Panc1 (cell line): ENCODE measurements at regions not wholly inside any gene's neighbourhood (a gene's known extent, or its start where the extent isn't known, plus 50 kb on each side); places are given as distances from the start of the nearest gene placed in this dataset.

Experiments
- ATAC-seq: fragments of 200-7000 bp; cut with Tn5 transposase; 2 replicates; pipeline ENCODE4 v1.9.1; 2020; ENCODE audit warnings: mild to moderate bottlenecking, moderate library complexity
- BruUV-seq: library from RNA; stranded (reverse); fragments of 400-500 nt; replicated peaks from 2 replicates; lab custom pipeline; 2021; lab: Mats Ljungman, UMichigan
- CTCF ChIA-PET: fragments of 300-600 bp; sonication (Branson Sonifier 250); formaldehyde crosslinking; loops from one replicate; lab custom pipeline; 2022; ENCODE audit warnings: antibody characterized with exemption; lab: Charles Lee
- POLR2A ChIA-PET: fragments of 300-600 bp; sonication (Branson Sonifier 250); formaldehyde crosslinking; loops from one replicate; lab custom pipeline; 2022; ENCODE audit warnings: antibody characterized with exemption; lab: Charles Lee
- DNase-seq: peaks from one replicate; pipeline ENCODE4 v3.0.0-alpha.2; 2010; ENCODE audit warnings: low read depth, low spot score
- H3K27ac ChIP-seq: 2 replicates; pipeline ENCODE4 v1.5.1; 2011; ENCODE audit warnings: mild to moderate bottlenecking, low read length, inconsistent platforms
- H3K27me3 ChIP-seq: fragments of 200-500 bp; sonication (Bioruptor generic); 2 replicates; pipeline ENCODE4 v1.6.0; 2014; ENCODE audit warnings: low read length, inconsistent platforms; ENCODE audit not compliant: control insufficient read depth, insufficient read depth
- H3K36me3 ChIP-seq: fragments of 200-500 bp; sonication (Bioruptor generic); 2 replicates; pipeline ENCODE4 v1.5.1; 2014; ENCODE audit warnings: inconsistent platforms, mild to moderate bottlenecking, low read length, moderate library complexity; ENCODE audit not compliant: control insufficient read depth, insufficient read depth
- H3K4me1 ChIP-seq: 2 replicates; pipeline ENCODE4 v1.5.1; 2011; ENCODE audit warnings: inconsistent platforms, mild to moderate bottlenecking, low read length, moderate library complexity; ENCODE audit not compliant: control insufficient read depth, insufficient read depth
- H3K4me3 ChIP-seq, 2 experiments: 2 replicates each; pipeline ENCODE4 v1.5.1; 2011 to 2012; ENCODE audit warnings: low read depth in 2 of 2, low read length in 2 of 2, mild to moderate bottlenecking in 2 of 2, inconsistent platforms in 1 of 2, moderate library complexity in 1 of 2
- H3K9me3 ChIP-seq: fragments of 200-500 bp; sonication (Bioruptor generic); 2 replicates; pipeline ENCODE4 v1.5.1; 2014; ENCODE audit warnings: low read depth, mild to moderate bottlenecking, inconsistent platforms, low read length, moderate library complexity; ENCODE audit not compliant: control insufficient read depth, insufficient read depth
- CTCF ChIP-seq: fragments of 450-650 bp; IDR thresholded peaks from 2 replicates; pipeline ENCODE4 v1.5.1; 2017; ENCODE audit warnings: mild to moderate bottlenecking
- POLR2AphosphoS5 ChIP-seq: IDR thresholded peaks from 2 replicates; pipeline ENCODE4 v1.6.1; 2012; ENCODE audit warnings: mild to moderate bottlenecking, low read depth, low read length, moderate library complexity
- SIN3A ChIP-seq: IDR thresholded peaks from 2 replicates; pipeline ENCODE4 v1.6.1; 2012; ENCODE audit warnings: low read depth, mild to moderate bottlenecking, low read length, moderate library complexity, borderline replicate concordance; ENCODE audit not compliant: insufficient read depth
- TCF7L2 ChIP-seq: IDR thresholded peaks from 2 replicates; pipeline ENCODE4 v1.6.1; 2011; ENCODE audit warnings: mild to moderate bottlenecking, low read depth, low read length, inconsistent platforms
- in situ Hi-C: cut with HindIII; loops from 2 replicates; pipeline ENCODE4 v1.10.0; 2016; ENCODE audit warnings: low sequenced_read_pairs, low pct_unique_long_range_greater_than_20kb
- intact Hi-C: fragments of 100-400 bp; cut with micrococcal nuclease; formaldehyde crosslinking; loops from one replicate; pipeline ENCODE4 v1.10.0; 2022; ENCODE audit not compliant: unreplicated experiment
- TF ChIP-seq, protein P1 (sequence below), 2 experiments: IDR thresholded peaks; 2 replicates each; pipeline ENCODE4 v1.6.1; 2011 to 2012; ENCODE audit warnings: low read depth in 2 of 2, control low read depth in 1 of 2, low read length in 1 of 2, mild to moderate bottlenecking in 1 of 2, moderate library complexity in 1 of 2; ENCODE audit not compliant: insufficient read depth in 1 of 2

- Histone ChIP-seq H3K27me3 (no peaks in the 10 kb centered on the region), H3K27ac (no peak overlapping the region), H3K4me3 (no peak overlapping the region), H3K4me1 (peaks cover 10% of the 10 kb centered on the region; the same call in 1 of the 2 replicates), H3K36me3 (no peaks in the 10 kb centered on the region), H3K9me3 (no peaks in the 10 kb centered on the region)
- intact Hi-C loops (no loop called here), in situ Hi-C loops (no loop called here)
- no TSS peak for BruUV-seq
- TF ChIP-seq TCF7L2 (no peak), SIN3A (no peak), CTCF (no peak), POLR2AphosphoS5 (no peak)
- TF ChIP-seq, protein P1, sequence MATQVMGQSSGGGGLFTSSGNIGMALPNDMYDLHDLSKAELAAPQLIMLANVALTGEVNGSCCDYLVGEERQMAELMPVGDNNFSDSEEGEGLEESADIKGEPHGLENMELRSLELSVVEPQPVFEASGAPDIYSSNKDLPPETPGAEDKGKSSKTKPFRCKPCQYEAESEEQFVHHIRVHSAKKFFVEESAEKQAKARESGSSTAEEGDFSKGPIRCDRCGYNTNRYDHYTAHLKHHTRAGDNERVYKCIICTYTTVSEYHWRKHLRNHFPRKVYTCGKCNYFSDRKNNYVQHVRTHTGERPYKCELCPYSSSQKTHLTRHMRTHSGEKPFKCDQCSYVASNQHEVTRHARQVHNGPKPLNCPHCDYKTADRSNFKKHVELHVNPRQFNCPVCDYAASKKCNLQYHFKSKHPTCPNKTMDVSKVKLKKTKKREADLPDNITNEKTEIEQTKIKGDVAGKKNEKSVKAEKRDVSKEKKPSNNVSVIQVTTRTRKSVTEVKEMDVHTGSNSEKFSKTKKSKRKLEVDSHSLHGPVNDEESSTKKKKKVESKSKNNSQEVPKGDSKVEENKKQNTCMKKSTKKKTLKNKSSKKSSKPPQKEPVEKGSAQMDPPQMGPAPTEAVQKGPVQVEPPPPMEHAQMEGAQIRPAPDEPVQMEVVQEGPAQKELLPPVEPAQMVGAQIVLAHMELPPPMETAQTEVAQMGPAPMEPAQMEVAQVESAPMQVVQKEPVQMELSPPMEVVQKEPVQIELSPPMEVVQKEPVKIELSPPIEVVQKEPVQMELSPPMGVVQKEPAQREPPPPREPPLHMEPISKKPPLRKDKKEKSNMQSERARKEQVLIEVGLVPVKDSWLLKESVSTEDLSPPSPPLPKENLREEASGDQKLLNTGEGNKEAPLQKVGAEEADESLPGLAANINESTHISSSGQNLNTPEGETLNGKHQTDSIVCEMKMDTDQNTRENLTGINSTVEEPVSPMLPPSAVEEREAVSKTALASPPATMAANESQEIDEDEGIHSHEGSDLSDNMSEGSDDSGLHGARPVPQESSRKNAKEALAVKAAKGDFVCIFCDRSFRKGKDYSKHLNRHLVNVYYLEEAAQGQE (IDR thresholded peaks at IDR 0.05; ENCODE audit: insufficient read depth in 1 of 2, low read depth in 2 of 2, low read length in 1 of 2) = no peak
- ATAC-seq = no peak
- ChIA-PET CTCF (no interaction called here), POLR2A (interaction anchor here (0.7 kb wide), 1 partner anchor 1524 kb away, joined by 9 read pairs; no protein-coding TSS in a partner anchor)
- no peak for DNase-seq
Measured at GRCh38 chr13:106095406-106095805, 440.1 kb downstream of the EFNB2 start.

DNA sequence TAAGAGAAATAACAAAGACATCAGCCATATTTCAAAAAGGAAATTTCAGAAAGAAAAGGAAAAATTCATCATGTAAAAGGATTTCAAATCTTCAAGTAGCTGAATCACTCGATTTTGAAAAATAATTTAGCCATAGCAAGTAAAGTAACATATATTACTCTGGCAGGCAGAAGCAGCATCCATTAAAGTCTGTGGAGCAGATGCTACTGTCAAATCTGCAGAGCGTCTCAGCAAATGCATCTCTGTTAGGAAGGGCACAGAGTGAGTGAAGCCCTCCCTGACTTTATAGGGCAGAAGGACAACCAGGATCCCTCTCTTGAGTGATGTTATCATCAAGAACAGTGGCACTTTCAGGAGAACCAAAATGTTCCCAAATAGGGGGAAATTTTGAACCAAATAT is 445.5 kb downstream of the EFNB2 start:
- intact Hi-C loops = no loop called here
- in situ Hi-C loops = no loop called here
- Histone ChIP-seq H3K27me3 (no peaks in the 10 kb centered on the region), H3K4me1 (no peaks in the 10 kb centered on the region), H3K27ac (no peak overlapping the region), H3K9me3 (no peaks in the 10 kb centered on the region), H3K4me3 (no peak overlapping the region), H3K36me3 (no peaks in the 10 kb centered on the region)
- POLR2A ChIA-PET = no interaction called here
- DNase-seq = no peak
- CTCF ChIA-PET = no interaction called here
- no peak for TF ChIP-seq SIN3A
- TF ChIP-seq POLR2AphosphoS5 = no peak
- TF ChIP-seq, protein P1 (IDR thresholded peaks at IDR 0.05; ENCODE audit: insufficient read depth in 1 of 2, low read depth in 2 of 2, low read length in 1 of 2) = no peak
- no peak for TF ChIP-seq CTCF
- no peak for TF ChIP-seq TCF7L2
- ATAC-seq = no peak
- BruUV-seq = no TSS peak
